IMR-90 (cell line): ENCODE measurements at regions not wholly inside any gene's neighbourhood (a gene's known extent, or its start where the extent isn't known, plus 50 kb on each side); places are given as distances from the start of the nearest gene placed in this dataset.

Experiments
- ATAC-seq: fragments of 200-7000 bp; cut with Tn5 transposase; 2 replicates; pipeline ENCODE4 v1.9.1; 2020; ENCODE audit warnings: low read depth, mild to moderate bottlenecking, moderate library complexity
- BruUV-seq: library from RNA; stranded (reverse); fragments of 400-500 nt; replicated peaks from 2 replicates; lab custom pipeline; 2021; lab: Mats Ljungman, UMichigan
- CTCF ChIA-PET: fragments of 300-600 bp; formaldehyde crosslinking; extraction: SDS; loops from one replicate; lab custom pipeline; 2021; ENCODE audit warnings: antibody characterized with exemption; lab: Yijun Ruan, JAX
- POLR2A ChIA-PET: fragments of 300-600 bp; sonication (Branson Sonifier 250); formaldehyde crosslinking; loops from one replicate; lab custom pipeline; 2022; ENCODE audit warnings: antibody characterized with exemption; ENCODE audit not compliant: unreplicated experiment; lab: Charles Lee
- DNase-seq: peaks from one replicate; pipeline ENCODE4 v3.0.0; 2013
- H2AFZ ChIP-seq: replicated peaks from 2 replicates; pipeline ENCODE3; 2013; ENCODE audit warnings: low read length, mild to moderate bottlenecking; ENCODE audit not compliant: poor library complexity
- H2AK5ac ChIP-seq: 2 replicates; pipeline ENCODE4 v1.6.1; 2013; ENCODE audit warnings: low read depth, low read length, inconsistent platforms
- H2AK9ac ChIP-seq: replicated peaks from 2 replicates; pipeline ENCODE3; 2013; ENCODE audit warnings: mild to moderate bottlenecking, low read depth, low read length, moderate library complexity; ENCODE audit not compliant: poor library complexity
- H2BK120ac ChIP-seq: 2 replicates; pipeline ENCODE4 v1.6.1; 2013; ENCODE audit warnings: low read depth, low read length, inconsistent platforms
- H2BK15ac ChIP-seq: 3 replicates; pipeline ENCODE4 v1.6.1; 2013; ENCODE audit warnings: low read depth, low read length, inconsistent platforms
- H2BK20ac ChIP-seq: 2 replicates; pipeline ENCODE4 v1.6.1; 2013; ENCODE audit warnings: low read depth, mild to moderate bottlenecking, inconsistent platforms, low read length, moderate library complexity
- H2BK5ac ChIP-seq: 2 replicates; pipeline ENCODE4 v1.6.1; 2013; ENCODE audit warnings: mild to moderate bottlenecking, low read depth, low read length, inconsistent platforms; ENCODE audit not compliant: poor library complexity, severe bottlenecking
- H3K14ac ChIP-seq: replicated peaks from 2 replicates; pipeline ENCODE4 v1.6.1; 2013; ENCODE audit warnings: low read depth, low read length, inconsistent platforms
- H3K18ac ChIP-seq: 2 replicates; pipeline ENCODE4 v1.6.1; 2013; ENCODE audit warnings: low read depth, low read length, control low read depth
- H3K23ac ChIP-seq: 2 replicates; pipeline ENCODE4 v1.6.1; 2013; ENCODE audit warnings: low read depth, low read length, inconsistent platforms
- H3K27ac ChIP-seq: 2 replicates; pipeline ENCODE4 v1.5.1; 2013; ENCODE audit warnings: mild to moderate bottlenecking, control low read depth, low read length; ENCODE audit not compliant: insufficient read depth
- H3K27me3 ChIP-seq: 2 replicates; pipeline ENCODE4 v1.6.1; 2013; ENCODE audit warnings: low read length; ENCODE audit not compliant: control insufficient read depth, insufficient read depth
- H3K36me3 ChIP-seq: 2 replicates; pipeline ENCODE4 v1.6.1; 2013; ENCODE audit warnings: low read length, mixed read lengths; ENCODE audit not compliant: control insufficient read depth, insufficient read depth
- H3K4ac ChIP-seq: 2 replicates; pipeline ENCODE4 v1.6.1; 2013; ENCODE audit warnings: low read depth, low read length, inconsistent platforms
- H3K4me1 ChIP-seq: 2 replicates; pipeline ENCODE4 v1.6.1; 2013; ENCODE audit warnings: low read length, mixed read lengths; ENCODE audit not compliant: control insufficient read depth, insufficient read depth
- H3K4me2 ChIP-seq: 2 replicates; pipeline ENCODE4 v1.6.1; 2013; ENCODE audit warnings: low read depth, mild to moderate bottlenecking, control low read depth, low read length, moderate library complexity
- H3K4me3 ChIP-seq: 2 replicates; pipeline ENCODE4 v1.5.1; 2013; ENCODE audit warnings: low read depth, mild to moderate bottlenecking, control low read depth, low read length, moderate library complexity; ENCODE audit not compliant: insufficient read depth
- H3K56ac ChIP-seq: 2 replicates; pipeline ENCODE4 v1.6.1; 2013; ENCODE audit warnings: low read length, inconsistent platforms; ENCODE audit not compliant: insufficient read depth; ENCODE audit errors: extremely low read depth
- H3K79me1 ChIP-seq, 2 experiments: 2 replicates each; pipeline ENCODE4 v1.6.1; 2013; ENCODE audit warnings: low read length in 2 of 2, inconsistent platforms in 1 of 2, low read depth in 1 of 2
- H3K9ac ChIP-seq: 2 replicates; pipeline ENCODE4 v1.6.1; 2013; ENCODE audit warnings: low read depth, low read length, control low read depth
- H3K9me1 ChIP-seq: 2 replicates; pipeline ENCODE4 v1.6.1; 2013; ENCODE audit warnings: low read length, inconsistent platforms; ENCODE audit not compliant: insufficient read depth
- H3K9me3 ChIP-seq: 2 replicates; pipeline ENCODE4 v1.6.1; 2013; ENCODE audit warnings: low read length; ENCODE audit not compliant: control insufficient read depth, insufficient read depth
- H4K20me1 ChIP-seq: 2 replicates; pipeline ENCODE4 v1.6.1; 2013; ENCODE audit warnings: low read length, inconsistent platforms; ENCODE audit not compliant: insufficient read depth
- H4K5ac ChIP-seq: 2 replicates; pipeline ENCODE4 v1.6.1; 2013; ENCODE audit warnings: mild to moderate bottlenecking, low read depth, low read length, control low read depth
- H4K8ac ChIP-seq, 2 experiments: 2 replicates each; pipeline ENCODE4 v1.6.1; 2013; ENCODE audit warnings: low read depth in 2 of 2, low read length in 2 of 2, control low read depth in 1 of 2, inconsistent platforms in 1 of 2
- H4K91ac ChIP-seq: 2 replicates; pipeline ENCODE4 v1.6.1; 2013; ENCODE audit warnings: low read depth, low read length, inconsistent platforms; ENCODE audit not compliant: insufficient read depth
- CEBPB ChIP-seq: IDR thresholded peaks from 2 replicates; pipeline ENCODE4 v1.6.1; 2012; ENCODE audit warnings: low read depth, low read length, improper control_type of control experiment
- CHD1 ChIP-seq: IDR thresholded peaks from 2 replicates; pipeline ENCODE4 v1.6.1; 2012; ENCODE audit warnings: low read depth, low read length, improper control_type of control experiment
- CTCF ChIP-seq: conservative IDR thresholded peaks from 2 replicates; pipeline ENCODE4 v1.5.1; 2012; ENCODE audit warnings: mild to moderate bottlenecking, low read depth, low read length, improper control_type of control experiment
- ELK1 ChIP-seq: fragments of 150-350 bp; IDR thresholded peaks from 2 replicates; pipeline ENCODE4 v1.6.1; 2016; ENCODE audit warnings: low read depth, mild to moderate bottlenecking, low read length, moderate library complexity, borderline replicate concordance
- FOS ChIP-seq: fragments of 150-350 bp; IDR thresholded peaks from 2 replicates; pipeline ENCODE4 v1.6.1; 2016; ENCODE audit warnings: low read depth, low read length
- MAFK ChIP-seq: IDR thresholded peaks from 2 replicates; pipeline ENCODE4 v1.6.1; 2012; ENCODE audit warnings: low read depth, low read length, improper control_type of control experiment
- MAZ ChIP-seq: IDR thresholded peaks from 2 replicates; pipeline ENCODE4 v1.6.1; 2012; ENCODE audit warnings: low read depth, mild to moderate bottlenecking, low read length, improper control_type of control experiment, moderate library complexity, borderline replicate concordance
- NFE2L2 ChIP-seq: fragments of 150-350 bp; IDR thresholded peaks from 2 replicates; pipeline ENCODE4 v1.6.1; 2016; ENCODE audit warnings: low read depth, mild to moderate bottlenecking, low read length
- POLR2A ChIP-seq: IDR thresholded peaks from 2 replicates; pipeline ENCODE4 v1.6.1; 2012; ENCODE audit warnings: mild to moderate bottlenecking, low read depth, low read length
- RCOR1 ChIP-seq: IDR thresholded peaks from 2 replicates; pipeline ENCODE4 v1.6.1; 2012; ENCODE audit warnings: mild to moderate bottlenecking, low read length, improper control_type of control experiment; ENCODE audit not compliant: insufficient replicate concordance
- RFX5 ChIP-seq: IDR thresholded peaks from 2 replicates; pipeline ENCODE4 v1.8.0; 2012; ENCODE audit warnings: low read depth, mild to moderate bottlenecking, low read length, moderate library complexity
- SMC3 ChIP-seq: fragments of 150-350 bp; IDR thresholded peaks from 2 replicates; pipeline ENCODE4 v1.6.1; 2016; ENCODE audit warnings: low read depth, mild to moderate bottlenecking, antibody characterized with exemption, low read length, moderate library complexity
- WGBS, 2 experiments: methylation state at CpG; one replicate each; pipeline versions ENCODE4 v1.1.5 to v1.1.7; 2013; ENCODE audit warnings: missing lambda C conversion rate in 2 of 2; ENCODE audit not compliant: insufficient read length in 1 of 2; ENCODE audit errors: extremely low coverage in 2 of 2; 5-methylcytosine and 5-hydroxymethylcytosine counted together
- dilution Hi-C: fragments of 300-500 bp; cut with HindIII; formaldehyde crosslinking; loops from one replicate; pipeline ENCODE4 v1.14.3; 2018; ENCODE audit warnings: low sequenced_read_pairs; ENCODE audit not compliant: unreplicated experiment
- in situ Hi-C: fragments of 300-500 bp; cut with MboI; formaldehyde crosslinking; loops from 3 replicates; pipeline ENCODE4 v1.14.3; 2019; ENCODE audit warnings: low sequenced_read_pairs, inconsistent platforms, mixed read lengths
- intact Hi-C: fragments of 100-400 bp; cut with micrococcal nuclease; formaldehyde crosslinking; loops from 2 replicates; pipeline ENCODE4 v1.10.0; 2022

- Histone ChIP-seq H3K4me3 (no peak overlapping the region), H3K27ac (no peak overlapping the region), H3K4ac (no peak overlapping the region; the same call in 1 of the 2 replicates), H3K4me1 (peaks cover 1% of the 10 kb centered on the region), H3K79me1 (no peaks in the 10 kb centered on the region), H3K56ac (no peak overlapping the region), H3K9me1 (no peaks in the 10 kb centered on the region), H2AFZ (no peak overlapping the region), H2AK9ac (no peak overlapping the region), H3K36me3 (no peaks in the 10 kb centered on the region), H4K8ac (no peak overlapping the region), H3K14ac (no peak overlapping the region), H2BK20ac (no peak overlapping the region), H3K18ac (no peak overlapping the region), H2BK5ac (no peak overlapping the region), H4K5ac (no peak overlapping the region), H4K91ac (no peak overlapping the region), H4K20me1 (no peaks in the 10 kb centered on the region), H2BK15ac (no peak overlapping the region), H3K27me3 (no peaks in the 10 kb centered on the region), H3K23ac (no peak overlapping the region), H3K9ac (no peak overlapping the region), H3K9me3 (no peaks in the 10 kb centered on the region), H2AK5ac (no peak overlapping the region), H3K4me2 (no peak overlapping the region), H2BK120ac (no peak overlapping the region)
- ChIA-PET POLR2A (no interaction called here), CTCF (no interaction called here)
- WGBS, 2 experiments: 0% methylated on average over 1 of the region's 6 CpGs; no CpG with 5 or more reads in 1 of the 2 experiments
- no peak for TF ChIP-seq CTCF
- TF ChIP-seq CEBPB: no peak
- TF ChIP-seq ELK1: no peak
- TF ChIP-seq FOS: no peak
- no peak for TF ChIP-seq SMC3
- TF ChIP-seq NFE2L2: no peak
- TF ChIP-seq MAFK: no peak
- TF ChIP-seq CHD1: no peak
- no peak for TF ChIP-seq RFX5
- TF ChIP-seq POLR2A: no peak
- no peak for TF ChIP-seq MAZ
- no peak for TF ChIP-seq RCOR1
- DNase-seq (no peak), ATAC-seq (no peak)
- in situ Hi-C loops (no loop called here), dilution Hi-C loops (no loop called here), intact Hi-C loops (no loop called here)
- no TSS peak for BruUV-seq
Observed at GRCh38 chr15:38788918-38789317, 224.3 kb upstream of the RASGRP1 start.
